Testis (tissue), 2 donors: ENCODE measurements at regions not wholly inside any gene's neighbourhood (a gene's known extent, or its start where the extent isn't known, plus 50 kb on each side); places are given as distances from the start of the nearest gene placed in this dataset.
"Not testable (repeated sequence)": the region's sequence is repeated elsewhere in the genome, so short reads cannot be mapped to it uniquely, and the experiment has no call there.

Experiments
- POLR2A ChIP-seq: fragments of 450-650 bp; IDR thresholded peaks from one replicate; pipeline ENCODE4 v1.6.1; 2017; ENCODE audit warnings: antibody characterized with exemption, mild to moderate bottlenecking, moderate library complexity
- TF ChIP-seq, protein P1 (sequence below), 3 experiments: fragments of 450-650 bp in 2 of 3; fragments of 200-600 bp in 1 of 3; sonication (generic) in 1 of 3; IDR thresholded peaks; one replicate each; pipeline ENCODE4 v1.5.1; 2016 to 2019; ENCODE audit warnings: antibody characterized with exemption in 3 of 3, mild to moderate bottlenecking in 2 of 3, moderate library complexity in 1 of 3

GRCh38 chr10:9057293-9057692, 1002.8 kb downstream of the GATA3 start:
- TF ChIP-seq, protein P1, sequence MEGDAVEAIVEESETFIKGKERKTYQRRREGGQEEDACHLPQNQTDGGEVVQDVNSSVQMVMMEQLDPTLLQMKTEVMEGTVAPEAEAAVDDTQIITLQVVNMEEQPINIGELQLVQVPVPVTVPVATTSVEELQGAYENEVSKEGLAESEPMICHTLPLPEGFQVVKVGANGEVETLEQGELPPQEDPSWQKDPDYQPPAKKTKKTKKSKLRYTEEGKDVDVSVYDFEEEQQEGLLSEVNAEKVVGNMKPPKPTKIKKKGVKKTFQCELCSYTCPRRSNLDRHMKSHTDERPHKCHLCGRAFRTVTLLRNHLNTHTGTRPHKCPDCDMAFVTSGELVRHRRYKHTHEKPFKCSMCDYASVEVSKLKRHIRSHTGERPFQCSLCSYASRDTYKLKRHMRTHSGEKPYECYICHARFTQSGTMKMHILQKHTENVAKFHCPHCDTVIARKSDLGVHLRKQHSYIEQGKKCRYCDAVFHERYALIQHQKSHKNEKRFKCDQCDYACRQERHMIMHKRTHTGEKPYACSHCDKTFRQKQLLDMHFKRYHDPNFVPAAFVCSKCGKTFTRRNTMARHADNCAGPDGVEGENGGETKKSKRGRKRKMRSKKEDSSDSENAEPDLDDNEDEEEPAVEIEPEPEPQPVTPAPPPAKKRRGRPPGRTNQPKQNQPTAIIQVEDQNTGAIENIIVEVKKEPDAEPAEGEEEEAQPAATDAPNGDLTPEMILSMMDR (IDR thresholded peaks at IDR 0.05), result not testable (repeated sequence)
- TF ChIP-seq POLR2A, result not testable (repeated sequence)
